CD4-positive, CD25-positive, alpha-beta regulatory T cell (primary cell): ENCODE measurements at regions not wholly inside any gene's neighbourhood (a gene's known extent, or its start where the extent isn't known, plus 50 kb on each side); places are given as distances from the start of the nearest gene placed in this dataset.
A peak's percentile ranks its signal among the peaks of the same experiment; 100 is the strongest.

Experiments
- ATAC-seq, 2 donors: fragments of 150-1000 bp; cut with Tn5 transposase; one replicate each; pipeline ENCODE4 v1.10.0; 2021; ENCODE audit warnings: low read depth in 2 of 2, moderate number of reproducible peaks in 2 of 2, moderate library complexity in 1 of 2
- DNase-seq, 3 donors: peaks; one replicate each; pipeline versions ENCODE4 v3.0.0 to v3.0.0-alpha.2; 2012 to 2022; ENCODE audit warnings: mixed read lengths in 1 of 3
- H3K27ac ChIP-seq: one replicate; pipeline ENCODE4 v1.7.0; 2013; ENCODE audit warnings: mild to moderate bottlenecking, low read length; ENCODE audit not compliant: insufficient read depth, poor library complexity, severe bottlenecking
- H3K27me3 ChIP-seq: one replicate; pipeline ENCODE4 v1.7.0; 2013; ENCODE audit warnings: low read length; ENCODE audit not compliant: control insufficient read depth, insufficient read depth
- H3K36me3 ChIP-seq: one replicate; pipeline ENCODE4 v1.7.0; 2013; ENCODE audit warnings: mild to moderate bottlenecking, low read length, moderate library complexity; ENCODE audit not compliant: control insufficient read depth, insufficient read depth
- H3K4me1 ChIP-seq: 2 replicates; pipeline ENCODE4 v1.7.0; 2013; ENCODE audit warnings: mild to moderate bottlenecking, low read length; ENCODE audit not compliant: insufficient read depth, control insufficient read depth, poor library complexity, severe bottlenecking
- H3K4me3 ChIP-seq: one replicate; pipeline ENCODE4 v1.7.0; 2013; ENCODE audit warnings: low read depth, mild to moderate bottlenecking, low read length, moderate library complexity
- H3K9me3 ChIP-seq, 2 experiments: 1 replicate in 1 of 2; 2 replicates in 1 of 2; pipeline ENCODE4 v1.7.0; 2013; ENCODE audit warnings: low read length in 2 of 2, mild to moderate bottlenecking in 1 of 2, moderate library complexity in 1 of 2; ENCODE audit not compliant: control insufficient read depth in 2 of 2
- H3K27ac Mint-ChIP-seq, 3 donors: one replicate each; pipeline ENCODE4 v1.8.0; 2020 to 2022; ENCODE audit warnings: mild to moderate bottlenecking in 3 of 3, mixed read lengths in 3 of 3, moderate library complexity in 2 of 3
- H3K27me3 Mint-ChIP-seq: one replicate; pipeline ENCODE4 v1.8.0; 2022; ENCODE audit warnings: mild to moderate bottlenecking, mixed read lengths
- H3K36me3 Mint-ChIP-seq: one replicate; pipeline ENCODE4 v1.8.0; 2020; ENCODE audit warnings: mixed read lengths
- H3K4me1 Mint-ChIP-seq, 4 donors: one replicate each; pipeline ENCODE4 v1.8.0; 2020 to 2022; ENCODE audit warnings: mixed read lengths in 4 of 4, mild to moderate bottlenecking in 1 of 4
- H3K4me3 Mint-ChIP-seq, 4 donors: one replicate each; pipeline ENCODE4 v1.8.0; 2020 to 2022; ENCODE audit warnings: mild to moderate bottlenecking in 4 of 4, mixed read lengths in 4 of 4, moderate library complexity in 3 of 4
- H3K9me3 Mint-ChIP-seq, 7 donors: one replicate each; pipeline ENCODE4 v1.8.0; 2020 to 2022; ENCODE audit warnings: mixed read lengths in 7 of 7, mild to moderate bottlenecking in 3 of 7, moderate library complexity in 2 of 7

DNA sequence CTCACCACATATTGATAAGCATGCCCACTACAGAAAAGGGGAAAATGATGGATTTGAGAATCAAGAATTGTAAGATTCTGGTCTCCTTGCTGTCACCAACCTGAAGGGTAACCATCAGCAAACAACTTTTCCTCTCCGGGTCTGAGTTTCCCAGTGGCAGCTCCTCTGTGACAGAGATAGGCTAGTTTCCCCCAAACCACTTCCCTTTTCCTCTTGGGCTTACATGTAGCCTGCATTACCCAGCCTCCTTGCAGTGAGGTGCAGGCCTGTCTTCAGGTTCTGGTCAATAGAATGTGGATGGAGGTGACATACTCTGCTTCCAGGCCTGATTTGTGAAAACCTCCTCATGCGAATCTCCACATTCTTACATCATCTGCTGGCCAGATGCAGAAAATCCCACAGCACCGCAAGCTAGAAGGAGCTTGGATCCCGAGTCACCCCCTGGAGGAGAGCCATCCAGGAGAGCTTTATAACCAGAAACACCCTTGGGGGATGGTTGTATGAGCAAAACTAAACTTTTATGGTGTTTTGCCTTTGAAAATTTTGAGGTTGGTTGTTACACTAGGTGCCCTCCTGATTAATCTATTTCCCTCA lies 206.1 kb downstream of the RGS3 start:
- Histone ChIP-seq H3K9me3 (no peaks in the 10 kb centered on the region), H3K27ac (no peak overlapping the region), H3K4me1 (no peaks in the 10 kb centered on the region), H3K36me3 (no peaks in the 10 kb centered on the region), H3K4me3 (no peak overlapping the region), H3K27me3 (no peaks in the 10 kb centered on the region)
- ATAC-seq (no peak), DNase-seq (no peak)
- H3K4me1 Mint-ChIP-seq, result no peaks in the 10 kb centered on the region
- no peak overlapping the region for H3K27ac Mint-ChIP-seq
- H3K9me3 Mint-ChIP-seq, result peaks cover 0 to 3% (median 0%) of the 10 kb centered on the region in 7 donors
- H3K4me3 Mint-ChIP-seq, result no peak overlapping the region
- no peaks in the 10 kb centered on the region for H3K36me3 Mint-ChIP-seq
- peaks cover 23% of the 10 kb centered on the region for H3K27me3 Mint-ChIP-seq

DNA sequence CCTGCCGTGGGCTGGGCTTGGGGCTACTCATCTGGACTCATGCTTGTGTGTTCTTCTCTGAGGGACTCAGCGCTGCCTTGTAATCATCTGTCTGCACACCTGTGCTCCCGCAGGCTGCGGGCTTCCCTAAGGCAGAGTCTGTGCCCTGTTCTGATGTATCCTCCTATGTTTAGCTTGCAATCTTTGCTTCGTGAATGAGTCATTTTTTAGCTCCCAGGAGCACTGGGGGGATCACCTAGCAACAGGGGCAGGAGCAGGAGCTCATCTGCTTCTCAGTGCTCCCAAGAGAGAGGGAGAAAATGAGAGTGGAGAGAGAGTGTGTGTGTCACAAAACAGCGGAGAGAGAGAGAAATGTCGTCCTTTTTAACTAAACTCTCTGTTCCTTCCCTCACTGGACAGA lies 202.4 kb upstream of the ZNF618 start:
- no peak for DNase-seq
- H3K27me3 Mint-ChIP-seq, result peaks cover 31% of the 10 kb centered on the region

DNA sequence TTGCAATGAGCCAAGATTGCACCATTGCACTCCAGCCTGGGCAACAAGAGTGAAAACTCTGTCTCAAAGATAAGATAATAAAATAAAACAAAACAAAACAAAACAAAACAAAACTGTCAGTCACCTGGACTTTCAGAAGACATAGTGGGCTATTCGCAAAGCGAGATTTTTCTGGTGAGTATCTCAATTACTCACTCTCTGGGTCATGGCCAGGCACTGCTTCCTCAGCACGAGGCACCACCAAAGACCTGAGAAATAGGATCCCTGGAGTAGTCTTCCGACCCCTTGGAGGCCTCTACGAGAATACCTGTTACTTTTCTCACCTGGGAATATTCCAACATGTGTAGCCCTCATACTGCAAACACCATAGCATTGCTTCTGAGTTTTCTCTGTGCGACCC lies 201.7 kb upstream of the ZNF618 start:
- Histone ChIP-seq H3K27ac (no peak overlapping the region), H3K9me3 (no peaks in the 10 kb centered on the region), H3K4me3 (no peak overlapping the region), H3K27me3 (peaks cover 2% of the 10 kb centered on the region), H3K36me3 (no peaks in the 10 kb centered on the region), H3K4me1 (no peaks in the 10 kb centered on the region)
- Mint-ChIP-seq H3K27me3 (peaks cover 26% of the 10 kb centered on the region), H3K4me1 (no peaks in the 10 kb centered on the region), H3K27ac (no peak overlapping the region), H3K36me3 (no peaks in the 10 kb centered on the region), H3K4me3 (no peak overlapping the region), H3K9me3 (peaks cover 0 to 2% (median 0%) of the 10 kb centered on the region in 7 donors)
- ATAC-seq (no peak), DNase-seq (no peak)

More for the DNA sequence above, 202.4 kb upstream of the ZNF618 start:
- Mint-ChIP-seq H3K36me3 (no peaks in the 10 kb centered on the region), H3K27ac (no peak overlapping the region), H3K9me3 (peaks cover 0 to 2% (median 0%) of the 10 kb centered on the region in 7 donors), H3K4me3 (no peak overlapping the region), H3K4me1 (no peaks in the 10 kb centered on the region)
- ATAC-seq, result no peak
- no peaks in the 10 kb centered on the region for H3K36me3 ChIP-seq
- H3K27ac ChIP-seq, result no peak overlapping the region
- H3K4me3 ChIP-seq, result no peak overlapping the region
- H3K27me3 ChIP-seq, result peaks cover 2% of the 10 kb centered on the region
- no peaks in the 10 kb centered on the region for H3K9me3 ChIP-seq
- no peaks in the 10 kb centered on the region for H3K4me1 ChIP-seq

GRCh38 chr9:113675475-113675941 lies 200.6 kb upstream of the ZNF618 start:
- no peak overlapping the region for H3K27ac ChIP-seq
- Mint-ChIP-seq H3K27ac (no peak overlapping the region), H3K36me3 (no peaks in the 10 kb centered on the region), H3K4me1 (peaks cover 0 to 1% (median 0%) of the 10 kb centered on the region in 4 donors), H3K4me3 (no peak overlapping the region), H3K27me3 (peaks cover 23% of the 10 kb centered on the region), H3K9me3 (peaks cover 0 to under 1% (median 0%) of the 10 kb centered on the region in 7 donors)
- DNase-seq, result no peak
- H3K36me3 ChIP-seq, result no peaks in the 10 kb centered on the region
- peaks cover 2% of the 10 kb centered on the region for H3K27me3 ChIP-seq
- peak in 1 of 2 donors; percentile 16 for ATAC-seq
- no peaks in the 10 kb centered on the region for H3K9me3 ChIP-seq
- H3K4me1 ChIP-seq, result no peaks in the 10 kb centered on the region
- no peak overlapping the region for H3K4me3 ChIP-seq

DNA sequence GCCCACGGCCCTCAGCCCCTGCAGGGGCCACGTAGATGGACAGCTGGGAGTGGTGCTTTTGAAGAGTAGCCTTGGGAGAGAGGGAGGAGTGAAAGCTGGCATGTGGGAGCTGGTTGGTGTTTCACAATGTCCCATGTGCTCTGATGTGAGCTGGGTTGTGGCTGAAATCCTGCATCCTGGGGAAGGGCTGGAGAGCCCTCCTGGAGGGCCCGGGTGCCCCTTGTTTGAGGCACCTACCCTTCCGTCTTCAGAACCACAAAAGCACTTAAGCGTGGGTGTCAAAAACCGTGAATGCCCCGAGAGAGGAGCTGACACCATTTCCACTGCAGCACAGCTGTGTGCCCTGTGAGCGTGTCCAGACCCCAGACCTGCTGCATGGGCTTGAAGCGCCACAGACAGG lies 199.1 kb upstream of the ZNF618 start:
- no peak for DNase-seq
- Mint-ChIP-seq H3K4me1 (peaks cover 0 to 1% (median 0%) of the 10 kb centered on the region in 4 donors), H3K4me3 (no peak overlapping the region), H3K27me3 (peaks cover 26% of the 10 kb centered on the region), H3K27ac (no peak overlapping the region), H3K36me3 (no peaks in the 10 kb centered on the region), H3K9me3 (no peaks in the 10 kb centered on the region)
- Histone ChIP-seq H3K4me1 (no peaks in the 10 kb centered on the region), H3K27me3 (peaks cover 6% of the 10 kb centered on the region), H3K9me3 (no peaks in the 10 kb centered on the region), H3K27ac (no peak overlapping the region), H3K36me3 (no peaks in the 10 kb centered on the region), H3K4me3 (no peak overlapping the region)
- ATAC-seq, result no peak

GRCh38 chr9:113677569-113677968 lies 198.5 kb upstream of the ZNF618 start:
- H3K36me3 ChIP-seq, result no peaks in the 10 kb centered on the region
- peaks cover 6% of the 10 kb centered on the region for H3K27me3 ChIP-seq
- H3K4me3 ChIP-seq, result no peak overlapping the region
- H3K36me3 Mint-ChIP-seq, result no peaks in the 10 kb centered on the region
- no peak overlapping the region for H3K4me3 Mint-ChIP-seq
- H3K27ac ChIP-seq, result no peak overlapping the region
- no peak overlapping the region for H3K27ac Mint-ChIP-seq
- H3K27me3 Mint-ChIP-seq, result peaks cover 30% of the 10 kb centered on the region
- peaks cover 0 to 1% (median 0%) of the 10 kb centered on the region in 4 donors for H3K4me1 Mint-ChIP-seq
- H3K9me3 ChIP-seq, result no peaks in the 10 kb centered on the region
- no peak for DNase-seq
- H3K9me3 Mint-ChIP-seq, result no peaks in the 10 kb centered on the region
- H3K4me1 ChIP-seq, result no peaks in the 10 kb centered on the region
- ATAC-seq, result no peak

DNA sequence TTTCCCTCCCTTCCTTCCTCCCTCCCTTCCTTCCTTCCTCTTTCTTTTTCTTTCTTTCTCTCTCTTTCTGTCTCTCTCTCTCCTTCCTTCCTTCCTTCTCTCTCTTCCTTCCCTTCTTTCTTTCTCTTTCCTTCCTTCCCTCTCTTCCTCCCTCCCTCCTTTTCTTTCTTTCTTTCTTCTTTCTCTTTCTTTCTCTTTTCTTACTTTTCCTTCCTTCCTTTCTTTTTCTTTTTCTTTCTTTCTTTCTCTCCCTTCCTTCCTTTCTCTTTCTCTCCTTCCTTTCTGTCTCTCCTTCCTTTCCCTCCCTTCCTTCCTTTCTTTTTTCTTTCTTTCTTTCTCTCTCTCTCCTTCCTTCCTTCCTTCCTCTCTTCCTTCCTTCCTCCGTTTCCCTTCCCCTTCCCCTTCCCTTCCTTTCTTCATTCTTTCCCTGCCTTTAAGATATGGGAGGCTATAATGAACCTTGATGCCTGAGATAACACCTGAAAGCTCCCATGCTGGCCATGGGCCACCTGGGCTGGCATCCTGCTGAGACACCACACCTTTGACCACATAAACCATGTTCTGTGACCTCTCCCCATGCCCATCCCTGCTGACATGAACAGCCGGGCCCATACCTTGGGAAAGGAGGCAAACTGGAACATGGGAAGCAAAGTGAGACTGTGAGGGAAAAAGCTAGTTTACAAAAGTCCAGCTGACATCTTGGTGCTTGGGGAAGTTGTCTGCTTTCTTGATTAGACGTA lies 197.8 kb upstream of the ZNF618 start:
- Histone ChIP-seq H3K4me1 (no peaks in the 10 kb centered on the region), H3K9me3 (no peaks in the 10 kb centered on the region), H3K36me3 (no peaks in the 10 kb centered on the region), H3K4me3 (no peak overlapping the region), H3K27me3 (peaks cover 6% of the 10 kb centered on the region), H3K27ac (no peak overlapping the region)
- Mint-ChIP-seq H3K9me3 (no peaks in the 10 kb centered on the region), H3K27ac (no peak overlapping the region), H3K36me3 (no peaks in the 10 kb centered on the region), H3K27me3 (peaks cover 29% of the 10 kb centered on the region), H3K4me3 (no peak overlapping the region), H3K4me1 (peaks cover 0 to 1% (median 0%) of the 10 kb centered on the region in 4 donors)
- DNase-seq (no peak), ATAC-seq (no peak)

DNA sequence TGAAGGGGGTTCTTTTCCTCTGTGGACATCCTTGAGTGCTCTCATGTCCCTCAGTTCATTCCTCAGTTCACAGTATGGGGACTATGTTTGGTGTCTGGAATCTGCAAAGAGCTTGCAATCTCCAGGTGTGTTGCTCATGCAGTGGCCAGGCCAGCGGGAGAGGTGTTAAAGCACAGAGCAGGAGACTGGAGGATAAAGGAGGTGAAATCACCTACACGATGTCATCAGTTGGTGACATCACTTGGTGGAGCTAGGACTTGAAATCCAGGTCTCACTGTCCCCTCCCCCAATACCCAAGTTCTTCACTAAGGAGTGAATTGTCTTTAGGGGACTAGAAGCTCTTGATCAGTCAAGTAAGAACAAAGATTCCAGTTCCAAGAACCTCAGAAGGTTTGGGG lies 197.3 kb upstream of the ZNF618 start:
- Histone ChIP-seq H3K4me3 (no peak overlapping the region), H3K4me1 (no peaks in the 10 kb centered on the region), H3K27me3 (peaks cover 6% of the 10 kb centered on the region), H3K36me3 (no peaks in the 10 kb centered on the region), H3K9me3 (no peaks in the 10 kb centered on the region), H3K27ac (no peak overlapping the region)
- H3K4me1 Mint-ChIP-seq, result peaks cover 0 to 1% (median 0%) of the 10 kb centered on the region in 4 donors
- H3K36me3 Mint-ChIP-seq, result no peaks in the 10 kb centered on the region
- no peak for ATAC-seq
- no peak for DNase-seq
- H3K27me3 Mint-ChIP-seq, result peaks cover 28% of the 10 kb centered on the region
- H3K9me3 Mint-ChIP-seq, result no peaks in the 10 kb centered on the region
- H3K4me3 Mint-ChIP-seq, result no peak overlapping the region
- H3K27ac Mint-ChIP-seq, result no peak overlapping the region
